K562 (cell line): ENCODE measurements at regions not wholly inside any gene's neighbourhood (a gene's known extent, or its start where the extent isn't known, plus 50 kb on each side); places are given as distances from the start of the nearest gene placed in this dataset.

Experiments
- ATAC-seq: fragments of 200-7000 bp; cut with Tn5 transposase; 3 replicates; pipeline ENCODE4 v1.9.1; 2020; ENCODE audit warnings: moderate library complexity
- BruUV-seq: library from RNA; stranded (reverse); fragments of 400-500 nt; replicated peaks from 2 replicates; lab custom pipeline; 2021; lab: Mats Ljungman, UMichigan
- CTCF ChIA-PET: fragments of 300-600 bp; formaldehyde crosslinking; extraction: SDS; loops from one replicate; lab custom pipeline; 2021; ENCODE audit warnings: low intra/inter-chr PET ratio; lab: Yijun Ruan, JAX
- POLR2A ChIA-PET: fragments of 300-600, 350-650 bp; sonication (Branson Sonifier 250); formaldehyde crosslinking; extraction: SDS; loops from one replicate; lab custom pipeline; 2021; ENCODE audit warnings: antibody characterized with exemption, inconsistent platforms; lab: Yijun Ruan, JAX
- DNase-seq, 4 experiments: peaks; one replicate each; pipeline versions ENCODE4 v3.0.0 to v3.0.0-alpha.2; 2011 to 2018; ENCODE audit warnings: low spot score in 3 of 4, mixed read lengths in 3 of 4; ENCODE audit errors: extremely low read depth in 1 of 4
- FAIRE-seq: peaks from 2 replicates; lab custom pipeline; 2011; peaks lifted over from hg19 to GRCh38; lab: Jason Lieb, UNC
- H2AFZ ChIP-seq: 2 replicates; pipeline ENCODE4 v1.6.0; 2011; ENCODE audit warnings: low read depth, low read length, control low read depth, inconsistent platforms
- H3K27ac ChIP-seq: fragments of 200-600 bp; 3 replicates; pipeline ENCODE4 v1.8.0; 2011; ENCODE audit warnings: low read depth, mild to moderate bottlenecking, control low read depth, inconsistent platforms, low read length, moderate library complexity, mixed read lengths; ENCODE audit errors: extremely low read depth
- H3K27me3 ChIP-seq, 2 experiments: fragments of 300-600 bp in 1 of 2; 2 replicates in 1 of 2; 3 replicates in 1 of 2; pipeline versions ENCODE4 v1.6.0 to v1.8.0; 2011; ENCODE audit warnings: inconsistent platforms in 2 of 2, low read length in 2 of 2, mild to moderate bottlenecking in 1 of 2, mixed read lengths in 1 of 2, moderate library complexity in 1 of 2; ENCODE audit not compliant: control insufficient read depth in 2 of 2, insufficient read depth in 2 of 2
- H3K36me3 ChIP-seq: fragments of 300-600 bp; 3 replicates; pipeline ENCODE4 v1.8.0; 2011; ENCODE audit warnings: mild to moderate bottlenecking, low read length, inconsistent platforms; ENCODE audit not compliant: control insufficient read depth, insufficient read depth
- H3K4me1 ChIP-seq, 2 experiments: fragments of 200-600 bp in 1 of 2; replicated peaks in 1 of 2; 2 replicates in 1 of 2; 3 replicates in 1 of 2; pipeline versions ENCODE4 v1.5.1 to v1.8.0; 2011; ENCODE audit warnings: inconsistent platforms in 2 of 2, low read length in 2 of 2, mild to moderate bottlenecking in 1 of 2, mixed read lengths in 1 of 2, moderate library complexity in 1 of 2; ENCODE audit not compliant: control insufficient read depth in 2 of 2, insufficient read depth in 2 of 2
- H3K4me2 ChIP-seq: 2 replicates; pipeline ENCODE4 v1.6.1; 2011; ENCODE audit warnings: low read length, control low read depth, inconsistent platforms, mixed read lengths; ENCODE audit not compliant: insufficient read depth
- H3K4me3 ChIP-seq: fragments of 200-600 bp; sonication (generic), shearing (Covaris generic); 2 replicates; pipeline ENCODE4 v1.5.1; 2016; ENCODE audit warnings: control low read depth, inconsistent platforms
- H3K79me2 ChIP-seq: fragments of 200-600 bp; 3 replicates; pipeline ENCODE4 v1.8.0; 2011; ENCODE audit warnings: low read length, inconsistent platforms; ENCODE audit not compliant: control insufficient read depth, insufficient read depth
- H3K9ac ChIP-seq, 2 experiments: 2 replicates each; pipeline versions ENCODE4 v1.6.0 to v1.6.1; 2011; ENCODE audit warnings: low read depth in 2 of 2, low read length in 2 of 2, control low read depth in 1 of 2, inconsistent platforms in 1 of 2, mild to moderate bottlenecking in 1 of 2, mixed read lengths in 1 of 2; ENCODE audit not compliant: insufficient read depth in 1 of 2
- H3K9me1 ChIP-seq: one replicate; pipeline ENCODE4 v1.6.0; 2011; ENCODE audit warnings: inconsistent platforms, mild to moderate bottlenecking, low read length, moderate library complexity; ENCODE audit not compliant: control insufficient read depth, insufficient read depth
- H3K9me3 ChIP-seq: replicated peaks from 2 replicates; pipeline ENCODE4 v1.5.1; 2011; ENCODE audit warnings: low read depth, low read length, inconsistent platforms; ENCODE audit not compliant: control insufficient read depth, insufficient read depth
- H4K20me1 ChIP-seq: replicated peaks from 2 replicates; pipeline ENCODE4 v1.6.1; 2011; ENCODE audit warnings: low read length, inconsistent platforms, mixed read lengths; ENCODE audit not compliant: control insufficient read depth, insufficient read depth
- BRD4 ChIP-seq: fragments of 200-600 bp; sonication (generic); IDR thresholded peaks from 2 replicates; pipeline ENCODE4 v1.6.1; 2017; ENCODE audit warnings: inconsistent platforms
- CBX3 ChIP-seq, 2 experiments: IDR thresholded peaks; 1 replicate in 1 of 2; 2 replicates in 1 of 2; pipeline ENCODE4 v1.6.1; 2012; ENCODE audit warnings: inconsistent platforms in 2 of 2, low read length in 2 of 2, borderline replicate concordance in 1 of 2, control low read depth in 1 of 2
- CBX5 ChIP-seq: IDR thresholded peaks from 2 replicates; pipeline ENCODE4 v1.6.1; 2014; ENCODE audit warnings: low read depth, borderline replicate concordance
- DPF2 ChIP-seq: fragments of 450-650 bp; IDR thresholded peaks from 2 replicates; pipeline ENCODE4 v1.6.1; 2016
- FIP1L1 ChIP-seq: fragments of 200-400 bp; formaldehyde crosslinking; IDR thresholded peaks from 2 replicates; pipeline ENCODE4 v1.6.1; 2018; ENCODE audit warnings: mild to moderate bottlenecking, low read depth, low read length; ENCODE audit not compliant: poor library complexity, severe bottlenecking
- HDGF ChIP-seq: fragments of 450-650 bp; IDR thresholded peaks from 2 replicates; pipeline ENCODE4 v1.6.1; 2016
- HLTF ChIP-seq: fragments of 450-650 bp; IDR thresholded peaks from 2 replicates; pipeline ENCODE4 v1.6.1; 2016
- RFX1 ChIP-seq: fragments of 450-650 bp; IDR thresholded peaks from 2 replicates; pipeline ENCODE4 v1.6.1; 2016; ENCODE audit warnings: mild to moderate bottlenecking, moderate library complexity
- SPI1 ChIP-seq: IDR thresholded peaks from 2 replicates; pipeline ENCODE4 v1.6.1; 2011; ENCODE audit warnings: low read depth, low read length, control low read depth, borderline replicate concordance
- TRIM24 ChIP-seq, 2 experiments: fragments of 450-650 bp; IDR thresholded peaks; 2 replicates each; pipeline ENCODE4 v1.6.1; 2016
- TRIM28 ChIP-seq: fragments of 450-650 bp; IDR thresholded peaks from 2 replicates; pipeline ENCODE4 v1.6.1; 2017
- ZNF217 ChIP-seq: sonication (generic); formaldehyde crosslinking; IDR thresholded peaks from 2 replicates; pipeline ENCODE4 v1.8.0; 2022; ENCODE audit warnings: mild to moderate bottlenecking, missing genetic modification reagents
- ZNF717 ChIP-seq: fragments of 250-450 bp; sonication (Bioruptor Pico); IDR thresholded peaks from 2 replicates; pipeline ENCODE4 v1.5.0; 2021
- WGBS: fragments of 100-300 bp; shearing (Covaris generic); methylation state at CpG from one replicate; pipeline ENCODE4 v1.1.6; 2016; ENCODE audit warnings: low coverage, mixed read lengths; ENCODE audit not compliant: insufficient coverage; ENCODE audit errors: missing lambda C conversion rate; 5-methylcytosine and 5-hydroxymethylcytosine counted together
- in situ Hi-C: fragments of 300-500 bp; cut with MboI; formaldehyde crosslinking; loops from 4 replicates; pipeline ENCODE4 v1.15.0; 2018; ENCODE audit warnings: inconsistent platforms, mixed read lengths
- intact Hi-C: fragments of 100-400 bp; cut with micrococcal nuclease; formaldehyde crosslinking; loops from 2 replicates; pipeline ENCODE4 v1.14.2; 2022
- TF ChIP-seq, protein P1 (sequence below): fragments of 450-650 bp; IDR thresholded peaks from 2 replicates; pipeline ENCODE4 v1.6.1; 2018; ENCODE audit warnings: mild to moderate bottlenecking, low read depth; ENCODE audit not compliant: partially characterized antibody

DNA sequence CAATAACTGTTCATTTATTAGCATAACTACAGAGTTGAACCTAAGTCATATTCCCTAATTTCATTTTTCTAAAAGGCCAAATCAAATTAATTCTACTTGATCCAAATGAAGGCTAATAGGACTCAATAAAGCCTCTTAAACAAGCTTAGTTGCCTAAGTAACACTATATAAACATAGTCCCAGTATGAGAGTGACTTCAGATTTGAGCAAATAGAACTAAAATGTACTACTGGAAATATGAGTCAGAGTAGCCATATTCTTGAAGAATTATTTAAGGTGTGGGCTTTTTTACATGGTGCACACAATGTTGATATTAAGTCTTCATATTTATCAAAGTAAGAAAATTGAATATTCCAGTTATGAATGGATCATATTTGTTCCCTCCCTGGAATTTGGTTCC, 872.3 kb downstream of the MAT2B start:
- TF ChIP-seq RFX1 (0 out of 2 replicates have a peak, but pooled peaks have one; percentile 7), SPI1 (no peak)
- Histone ChIP-seq H3K9me1 (no peaks in the 10 kb centered on the region), H3K27ac (no peak overlapping the region), H3K4me3 (no peak overlapping the region), H2AFZ (no peak overlapping the region), H4K20me1 (no peaks in the 10 kb centered on the region), H3K27me3 (no peaks in the 10 kb centered on the region), H3K36me3 (no peaks in the 10 kb centered on the region), H3K4me2 (no peak overlapping the region), H3K4me1 (peaks cover 0 to 5% of the 10 kb centered on the region in 2 experiments; a peak in 1 of 5 replicates), H3K9me3 (peaks cover 2% of the 10 kb centered on the region; the same call in 1 of the 2 replicates), H3K79me2 (no peaks in the 10 kb centered on the region), H3K9ac (no peak overlapping the region)
- no peak for ATAC-seq
- intact Hi-C loops (no loop called here), in situ Hi-C loops (no loop called here)
- no peak for FAIRE-seq
- no peak for DNase-seq
- CTCF ChIA-PET, result no interaction called here
- BruUV-seq, result no TSS peak
- POLR2A ChIA-PET, result no interaction called here

DNA sequence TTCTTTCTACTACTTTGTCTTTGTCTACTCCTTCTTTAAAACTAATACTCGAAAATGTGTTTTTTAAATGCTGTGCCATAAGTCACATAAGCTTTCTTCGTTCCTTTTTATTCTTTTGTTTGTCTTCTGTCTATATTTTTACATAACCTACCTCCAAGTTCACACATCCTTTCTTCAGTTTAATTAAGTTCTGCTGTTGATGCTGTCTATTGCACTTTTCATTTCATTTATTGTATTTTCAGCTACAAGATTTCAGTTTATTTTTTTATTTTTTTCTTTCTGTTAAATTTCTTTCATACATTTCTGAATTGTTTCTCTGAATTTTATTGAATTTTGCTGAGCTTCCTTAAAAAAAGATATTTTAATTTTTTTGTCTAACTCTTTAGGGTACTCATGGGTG, 878.2 kb downstream of the MAT2B start:
- no peaks in the 10 kb centered on the region for H3K4me1 ChIP-seq
- no peaks in the 10 kb centered on the region for H3K27me3 ChIP-seq
- H3K36me3 ChIP-seq, result no peaks in the 10 kb centered on the region
- H3K9me1 ChIP-seq, result no peaks in the 10 kb centered on the region
- in situ Hi-C loops (no loop called here), intact Hi-C loops (no loop called here)
- H2AFZ ChIP-seq, result no peak overlapping the region
- DNase-seq (no peak), FAIRE-seq (no peak), ATAC-seq (no peak)
- TF ChIP-seq TRIM24 (IDR thresholded peaks at IDR 0.05) (peak in 1 of 2 experiments; percentile 64; a peak in 3 of 4 replicates), BRD4 (no peak), TRIM28 (peak; percentile 94), HDGF (no peak), ZNF717 (CRISPR knock-in tag) (no peak), CBX3 (IDR thresholded peaks at IDR 0.05; ENCODE audit: borderline replicate concordance in 1 of 2, low read length in 2 of 2) (peak in 1 of 2 experiments; percentile 84; a peak in 2 of 3 replicates), DPF2 (no peak), FIP1L1 (no peak), CBX5 (0 out of 2 replicates have a peak, but pooled peaks have one; percentile 38), ZNF217 (CRISPR knock-in tag) (no peak), HLTF (peak; percentile 79; the same call in 1 of the 2 replicates)
- TF ChIP-seq, protein P1, sequence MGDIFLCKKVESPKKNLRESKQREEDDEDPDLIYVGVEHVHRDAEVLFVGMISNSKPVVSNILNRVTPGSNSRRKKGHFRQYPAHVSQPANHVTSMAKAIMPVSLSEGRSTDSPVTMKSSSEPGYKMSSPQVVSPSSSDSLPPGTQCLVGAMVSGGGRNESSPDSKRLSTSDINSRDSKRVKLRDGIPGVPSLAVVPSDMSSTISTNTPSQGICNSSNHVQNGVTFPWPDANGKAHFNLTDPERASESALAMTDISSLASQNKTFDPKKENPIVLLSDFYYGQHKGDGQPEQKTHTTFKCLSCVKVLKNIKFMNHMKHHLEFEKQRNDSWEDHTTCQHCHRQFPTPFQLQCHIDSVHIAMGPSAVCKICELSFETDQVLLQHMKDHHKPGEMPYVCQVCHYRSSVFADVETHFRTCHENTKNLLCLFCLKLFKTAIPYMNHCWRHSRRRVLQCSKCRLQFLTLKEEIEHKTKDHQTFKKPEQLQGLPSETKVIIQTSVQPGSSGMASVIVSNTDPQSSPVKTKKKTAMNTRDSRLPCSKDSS, result peak; percentile 55
- BruUV-seq, result no TSS peak
- ChIA-PET POLR2A (no interaction called here), CTCF (no interaction called here)
- no peak overlapping the region for H3K9ac ChIP-seq
- no peak overlapping the region for H3K4me3 ChIP-seq
- H3K79me2 ChIP-seq, result no peaks in the 10 kb centered on the region
- no peak overlapping the region for H3K27ac ChIP-seq
- H3K4me2 ChIP-seq, result no peak overlapping the region
- 20% methylated on average over 2 of the region's 2 CpGs for WGBS
- H4K20me1 ChIP-seq, result no peaks in the 10 kb centered on the region
- peaks cover 11% of the 10 kb centered on the region for H3K9me3 ChIP-seq
